H1 (cell line): ENCODE measurements at regions not wholly inside any gene's neighbourhood (a gene's known extent, or its start where the extent isn't known, plus 50 kb on each side); places are given as distances from the start of the nearest gene placed in this dataset.

Experiments
- ATF2 ChIP-seq: IDR thresholded peaks from 2 replicates; pipeline ENCODE4 v1.6.1; 2012; ENCODE audit warnings: low read length, inconsistent platforms
- CBX8 ChIP-seq: fragments of 300-800, 300-1000 bp; sonication (generic); IDR thresholded peaks from 2 replicates; pipeline ENCODE4 v1.7.1; 2016; ENCODE audit warnings: low read depth, low read length, borderline replicate concordance
- EGR1 ChIP-seq: IDR thresholded peaks from 2 replicates; pipeline ENCODE4 v1.6.1; 2011; ENCODE audit warnings: low read depth, low read length, borderline replicate concordance
- GTF2F1 ChIP-seq: IDR thresholded peaks from 2 replicates; pipeline ENCODE4 v1.6.1; 2012; ENCODE audit warnings: low read depth, low read length, improper control_type of control experiment, borderline replicate concordance
- HDAC6 ChIP-seq: IDR thresholded peaks from one replicate; pipeline ENCODE4 v1.7.1; 2012; ENCODE audit warnings: low read depth, mild to moderate bottlenecking, inconsistent platforms, low read length, moderate library complexity
- JUN ChIP-seq: IDR thresholded peaks from 2 replicates; pipeline ENCODE4 v1.6.1; 2011; ENCODE audit warnings: low read depth, mild to moderate bottlenecking, improper control_type of control experiment, low read length
- KDM1A ChIP-seq: fragments of 200-600, 300-600 bp; sonication (generic); IDR thresholded peaks from 2 replicates; pipeline ENCODE4 v1.7.1; 2016; ENCODE audit warnings: mild to moderate bottlenecking, low read length, borderline replicate concordance
- RAD21 ChIP-seq, 2 experiments: IDR thresholded peaks in 1 of 2; conservative IDR thresholded peaks in 1 of 2; 2 replicates each; pipeline ENCODE4 v1.6.1; 2011; ENCODE audit warnings: low read depth in 2 of 2, low read length in 2 of 2, improper control_type of control experiment in 1 of 2, inconsistent platforms in 1 of 2, mild to moderate bottlenecking in 1 of 2, moderate library complexity in 1 of 2
- SP4 ChIP-seq: IDR thresholded peaks from 2 replicates; pipeline ENCODE4 v1.6.1; 2012; ENCODE audit warnings: low read length, inconsistent platforms
- TEAD4 ChIP-seq: IDR thresholded peaks from 2 replicates; pipeline ENCODE4 v1.6.1; 2012; ENCODE audit warnings: low read depth, low read length, inconsistent platforms, mixed read lengths

- TF ChIP-seq ATF2 (no peak), GTF2F1 (no peak), HDAC6 (no peak), JUN (no peak), KDM1A (no peak), TEAD4 (no peak), SP4 (no peak), CBX8 (no peak), RAD21 (IDR thresholded peaks at IDR 0.05 in 1 of 2, conservative IDR thresholded peaks at IDR 0.05 in 1 of 2; ENCODE audit: low read depth in 2 of 2, low read length in 2 of 2) (no peak), EGR1 (no peak)
These were observed 225.8 kb upstream of the SOX21 start (continued) for GRCh38 chr13:94938124-94938523.
